T-helper 1 cell (primary cell): ENCODE measurements at regions not wholly inside any gene's neighbourhood (a gene's known extent, or its start where the extent isn't known, plus 50 kb on each side); places are given as distances from the start of the nearest gene placed in this dataset.
"Not testable (repeated sequence)": the region's sequence is repeated elsewhere in the genome, so short reads cannot be mapped to it uniquely, and the experiment has no call there.

Source experiments
- DNase-seq, 5 donors: peaks; one replicate each; pipeline ENCODE4 v3.0.0-alpha.2; 2012 to 2020

GRCh38 chr3:88812576-88812975, 294.8 kb upstream of the EPHA3 start:
- DNase-seq: no peak

DNA sequence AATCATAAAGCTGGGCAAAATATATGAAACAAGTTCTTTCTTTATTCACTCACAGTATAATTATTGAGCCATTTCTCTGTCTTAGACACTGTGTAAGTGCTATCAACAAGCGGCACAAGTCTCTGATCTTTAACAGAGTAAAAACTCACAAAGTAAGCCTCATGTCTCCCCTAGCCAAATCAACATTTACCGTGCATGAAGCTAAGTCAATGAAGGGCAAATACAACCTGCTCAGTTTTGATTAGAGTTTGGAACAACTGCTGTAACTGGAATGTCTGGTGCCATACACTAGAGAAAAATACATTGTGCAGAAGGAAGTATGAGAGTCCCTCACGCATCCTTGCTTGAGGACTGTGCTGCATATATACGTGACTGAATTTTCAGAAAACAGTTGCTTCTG, 291.0 kb upstream of the EPHA3 start:
- DNase-seq: no peak

DNA sequence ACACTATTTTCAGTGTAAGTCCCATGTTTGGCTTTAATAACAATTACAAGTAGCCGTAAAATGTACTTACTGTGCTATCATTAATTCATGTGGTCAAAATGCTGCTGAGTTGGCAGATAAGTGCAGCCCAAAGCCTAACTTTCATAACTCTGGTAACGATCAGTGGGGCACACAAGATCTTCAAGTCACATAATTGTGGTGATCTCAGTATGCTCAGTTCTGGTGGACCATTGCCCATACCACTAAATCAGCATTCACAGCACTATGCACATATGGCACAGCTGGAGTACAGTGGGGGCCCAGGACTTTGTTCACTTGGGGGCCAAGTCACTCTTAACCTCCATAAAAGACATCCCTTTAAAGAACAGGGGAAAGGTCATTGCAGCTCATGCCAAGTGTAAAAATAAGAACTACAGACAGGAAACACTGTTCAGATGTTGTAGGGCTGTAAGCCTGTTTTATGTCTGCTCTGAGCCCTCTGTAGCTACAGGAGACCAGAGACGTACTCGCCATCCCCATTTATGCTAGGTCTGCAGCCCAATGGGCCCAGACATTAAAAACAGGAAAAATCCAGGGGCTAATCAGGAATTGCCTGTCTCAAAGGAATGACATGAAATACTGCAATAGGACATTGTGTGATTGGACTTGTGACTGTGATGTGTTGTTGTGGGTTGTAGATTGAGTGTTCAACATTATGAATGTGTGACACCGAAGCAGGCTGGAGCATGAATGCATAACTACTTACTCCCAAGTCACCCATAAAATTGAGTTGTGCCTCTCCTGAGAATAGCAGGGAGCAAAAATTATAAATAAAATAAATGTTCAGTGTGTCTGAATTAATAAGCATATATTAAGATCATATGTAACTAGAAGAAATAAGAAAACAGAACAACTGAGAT, 282.5 kb upstream of the EPHA3 start:
- no peak for DNase-seq

GRCh38 chr3:88828466-88828865, 279.0 kb upstream of the EPHA3 start:
- no peak for DNase-seq

GRCh38 chr3:88852606-88853005, 254.8 kb upstream of the EPHA3 start:
- DNase-seq: no peak

- DNase-seq: no peak
Observed at GRCh38 chr3:88863196-88863595, 244.2 kb upstream of the EPHA3 start.

GRCh38 chr3:88876724-88877123, 230.7 kb upstream of the EPHA3 start:
- no peak for DNase-seq

DNA sequence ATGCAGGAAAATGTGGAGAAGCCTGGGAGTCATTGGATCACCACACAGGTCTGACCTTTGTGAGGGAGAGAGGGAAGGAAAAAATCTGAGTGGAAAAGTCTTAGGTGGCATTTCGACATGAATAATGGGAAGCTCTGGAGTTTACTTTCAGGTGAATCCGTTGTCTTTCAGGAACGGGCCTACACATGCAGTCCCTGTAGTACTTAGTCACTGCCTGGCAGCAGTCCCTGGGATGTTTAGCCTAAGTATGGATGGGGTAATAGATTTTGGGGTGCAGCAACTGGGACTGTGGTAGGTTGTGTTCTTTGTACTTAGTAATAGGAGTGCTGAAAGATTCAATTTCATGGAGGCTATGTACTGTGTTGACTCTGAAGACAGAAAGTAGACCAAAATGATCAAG, 227.5 kb upstream of the EPHA3 start:
- DNase-seq: no peak

GRCh38 chr3:88882121-88882520, 225.3 kb upstream of the EPHA3 start:
- DNase-seq: no peak

DNA sequence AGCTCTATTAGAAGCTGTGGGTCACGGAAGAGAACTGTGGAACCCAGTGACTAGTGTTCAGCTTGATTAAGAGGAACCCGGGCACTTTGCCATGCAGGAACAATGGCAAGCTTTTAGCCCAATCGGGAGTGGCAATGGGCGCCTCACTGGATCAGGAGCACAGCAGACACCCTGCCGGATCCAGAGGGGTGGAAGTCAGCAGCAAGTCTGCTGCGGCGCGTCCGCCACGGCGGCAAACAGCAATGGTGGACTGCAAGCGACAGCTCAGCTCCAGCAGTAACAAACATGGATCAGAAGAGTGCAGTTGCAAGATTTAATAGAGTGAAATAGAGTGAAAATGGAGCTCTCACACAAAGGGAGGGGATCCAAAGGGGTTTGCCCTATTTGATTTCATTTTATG, 220.8 kb upstream of the EPHA3 start:
- not testable (repeated sequence) for DNase-seq

DNA sequence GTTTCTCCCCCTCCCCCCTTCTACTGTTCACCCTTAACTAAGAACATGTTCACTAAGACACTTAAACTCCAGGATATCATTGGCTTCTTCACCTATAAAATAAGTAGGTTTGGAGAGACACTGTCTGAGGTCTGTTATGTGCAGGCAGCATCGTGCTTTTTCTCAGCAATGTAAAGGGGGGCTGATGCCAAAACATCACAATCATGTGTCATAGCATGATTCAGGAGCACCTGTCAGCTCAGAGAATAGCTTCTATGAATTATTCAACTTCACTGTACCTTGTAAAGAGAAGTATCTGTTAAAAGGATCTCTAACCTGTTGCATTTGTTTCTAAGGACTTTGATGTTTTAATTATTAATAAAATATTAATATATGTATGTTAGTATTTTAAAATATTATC, 211.4 kb upstream of the EPHA3 start:
- no peak for DNase-seq

DNA sequence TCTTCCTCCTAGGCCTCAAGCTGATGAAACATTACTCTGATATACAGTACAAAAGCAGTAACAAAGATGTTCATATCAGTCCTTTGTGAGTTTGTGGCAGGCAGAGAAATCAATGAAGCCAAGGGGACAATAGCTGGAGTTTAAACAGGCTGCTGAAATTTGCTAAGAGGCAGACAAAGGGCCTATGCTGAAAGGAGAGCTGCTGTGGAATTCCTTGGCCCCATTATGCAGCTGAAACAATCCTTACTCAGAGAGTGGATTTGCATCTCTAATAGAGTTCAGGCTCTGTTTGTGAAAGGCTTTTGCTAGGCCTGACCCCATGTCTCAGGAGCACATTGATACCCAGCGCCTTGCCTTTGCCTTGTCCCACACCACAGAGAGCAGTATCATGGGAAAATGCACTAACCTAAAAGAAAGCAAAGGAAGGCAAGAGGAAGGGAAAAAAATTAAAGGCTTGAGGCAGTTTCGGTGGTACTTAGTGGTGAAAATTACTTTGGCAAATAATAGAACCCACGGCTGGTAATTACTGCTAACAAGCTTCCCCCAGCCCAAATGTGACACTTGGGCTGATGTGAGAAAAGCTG, 195.0 kb upstream of the EPHA3 start:
- no peak for DNase-seq

GRCh38 chr3:88918841-88919240, 188.6 kb upstream of the EPHA3 start:
- DNase-seq: no peak

DNA sequence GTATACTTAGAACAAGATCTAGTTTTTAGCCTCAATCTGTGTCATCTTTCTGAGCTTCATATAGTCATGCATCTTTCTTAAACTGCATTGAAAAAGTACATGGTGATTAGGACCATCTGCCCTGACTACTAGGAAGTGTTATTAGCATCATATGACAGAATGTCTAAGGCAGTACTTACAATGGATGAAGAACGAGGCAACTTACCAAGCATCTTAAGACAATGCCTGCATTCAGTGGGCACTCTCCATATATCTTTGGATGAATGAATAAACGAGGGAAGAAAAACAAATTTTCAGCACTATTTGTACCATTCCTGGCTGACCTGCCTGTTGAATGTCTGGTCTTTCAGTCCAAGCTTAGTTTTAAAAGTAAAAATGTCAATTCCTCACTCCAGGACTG, 185.4 kb upstream of the EPHA3 start:
- no peak for DNase-seq

- no peak for DNase-seq
Observed at GRCh38 chr3:88926221-88926620, 181.2 kb upstream of the EPHA3 start.

DNA sequence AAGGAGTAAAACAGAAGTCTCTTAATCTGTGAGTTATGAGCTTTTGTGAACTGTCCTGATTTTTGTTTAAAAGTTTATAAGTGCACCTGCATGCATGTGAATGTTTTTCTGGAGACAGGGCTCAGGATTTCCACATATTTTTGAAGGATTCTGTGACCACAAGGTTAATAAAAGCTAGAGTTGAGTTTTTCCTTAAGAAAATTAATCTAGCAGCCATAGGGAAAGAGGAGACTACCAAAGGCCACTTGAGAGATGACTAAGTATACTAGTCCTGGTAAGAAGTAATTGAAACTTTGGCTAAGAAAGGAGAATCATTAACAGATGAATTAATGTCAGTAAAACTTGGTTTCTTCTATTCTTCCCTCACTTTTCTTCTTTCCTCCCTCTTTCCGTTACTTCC, 176.8 kb upstream of the EPHA3 start:
- no peak for DNase-seq

GRCh38 chr3:88936831-88937230, 170.6 kb upstream of the EPHA3 start:
- DNase-seq: no peak

DNA sequence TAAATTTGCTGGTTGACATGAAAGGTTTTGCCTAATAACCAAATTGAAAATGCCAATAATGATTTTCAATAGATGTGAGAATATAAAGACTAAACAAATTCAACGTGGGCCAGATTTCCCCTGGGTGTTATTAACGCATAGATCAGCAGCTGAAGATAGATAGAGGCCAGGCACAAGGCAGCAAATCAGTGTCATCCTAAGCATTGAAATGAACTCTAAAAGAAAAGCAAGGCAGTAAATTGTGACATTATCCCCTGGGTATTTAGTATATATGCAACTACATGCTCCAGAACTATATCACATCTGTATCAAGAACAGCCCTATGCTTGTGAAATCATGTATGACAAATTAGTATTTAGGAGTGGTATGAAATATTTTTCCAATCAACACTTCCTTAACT, 167.1 kb upstream of the EPHA3 start:
- no peak for DNase-seq

GRCh38 chr3:88947013-88947412, 160.4 kb upstream of the EPHA3 start:
- DNase-seq: no peak

GRCh38 chr3:88954853-88955252, 152.6 kb upstream of the EPHA3 start:
- DNase-seq: no peak

GRCh38 chr3:88955274-88955673, 152.1 kb upstream of the EPHA3 start:
- DNase-seq: no peak

GRCh38 chr3:88957711-88958439, 149.5 kb upstream of the EPHA3 start:
- DNase-seq: no peak

DNA sequence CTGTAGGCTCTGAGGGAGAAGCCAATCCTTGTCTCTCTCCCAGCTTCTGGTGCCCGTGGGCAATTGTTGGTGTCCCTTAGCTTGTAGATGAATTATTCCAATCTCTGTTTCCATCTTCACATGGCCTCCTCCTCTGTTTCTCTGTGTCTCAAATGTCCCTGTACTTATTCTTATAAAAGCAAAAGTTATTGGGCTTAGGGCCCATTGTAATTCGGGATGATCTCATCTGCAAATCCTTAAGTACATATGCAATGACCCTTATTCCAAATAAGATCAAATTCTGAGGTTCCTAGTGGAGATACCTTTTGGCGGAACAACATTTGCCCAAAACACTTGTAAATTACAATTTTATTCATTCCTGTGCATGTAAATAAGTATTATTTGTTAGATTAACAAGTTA, 147.4 kb upstream of the EPHA3 start:
- DNase-seq: no peak

DNA sequence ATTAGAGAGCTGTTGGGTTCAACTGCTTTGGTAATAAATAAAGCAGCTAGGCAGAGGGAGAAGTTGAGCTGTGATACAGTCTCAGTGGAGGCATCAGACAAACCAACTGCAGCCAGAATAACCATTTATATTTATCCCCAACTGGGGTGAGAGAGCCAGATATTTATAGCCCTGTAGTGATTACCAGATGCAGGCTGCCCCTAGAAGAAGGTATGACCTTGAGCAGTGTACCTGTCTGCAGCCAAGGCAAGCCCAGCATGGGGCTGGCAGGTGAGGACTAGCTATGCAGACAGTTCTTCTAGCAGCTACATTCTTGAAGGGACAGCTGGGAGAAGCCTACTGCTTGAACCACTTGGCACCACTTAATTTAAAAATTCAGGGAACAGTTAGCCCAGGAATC, 144.4 kb upstream of the EPHA3 start:
- DNase-seq: no peak
